ENCODE measurements at regions not wholly inside any gene's neighbourhood (a gene's known extent, or its start where the extent isn't known, plus 50 kb on each side); places are given as distances from the start of the nearest gene placed in this dataset.

- POLR2A ChIA-PET: no interaction called here
- Histone ChIP-seq H3K27ac (ENCODE audit: low read length) (no peak overlapping the region), H3K9me3 (ENCODE audit: control insufficient read depth, insufficient read depth, low read depth, low read length) (no peaks in the 10 kb centered on the region), H3K36me3 (ENCODE audit: control insufficient read depth, insufficient read depth, low read length) (no peaks in the 10 kb centered on the region), H3K4me1 (ENCODE audit: control insufficient read depth, insufficient read depth, low read length) (no peaks in the 10 kb centered on the region), H3K4me3 (ENCODE audit: low read depth in 2 of 2, low read length in 2 of 2) (no peak overlapping the region), H3K27me3 (ENCODE audit: control insufficient read depth, insufficient read depth, low read length) (no peaks in the 10 kb centered on the region)
- CTCF ChIA-PET: no interaction called here
- BruUV-seq (replicated peaks): no TSS peak
- ATAC-seq (no peak), DNase-seq (ENCODE audit: low read depth, low spot score) (no peak)
- TF ChIP-seq TCF7L2 (IDR thresholded peaks at IDR 0.05; ENCODE audit: low read depth, low read length) (no peak), CTCF (IDR thresholded peaks at IDR 0.05) (no peak), POLR2AphosphoS5 (IDR thresholded peaks at IDR 0.05; ENCODE audit: low read depth, low read length) (no peak), SIN3A (IDR thresholded peaks at IDR 0.05; ENCODE audit: borderline replicate concordance, insufficient read depth, low read depth, low read length) (no peak), REST (IDR thresholded peaks at IDR 0.05; ENCODE audit: insufficient read depth in 1 of 2, low read depth in 2 of 2, low read length in 1 of 2) (no peak)
- intact Hi-C loops (cut with micrococcal nuclease; ENCODE audit: unreplicated experiment): no loop called here
- in situ Hi-C loops (cut with HindIII; ENCODE audit: low pct_unique_long_range_greater_than_20kb, low sequenced_read_pairs): no loop called here
Measured at GRCh38 chr3:30069056-30069455, 537.3 kb upstream of the TGFBR2 start.

- CTCF ChIA-PET: no interaction called here
- no peaks in the 10 kb centered on the region for H3K9me3 ChIP-seq (ENCODE audit: control insufficient read depth, insufficient read depth, low read depth, low read length)
- POLR2A ChIA-PET: no interaction called here
- H3K27me3 ChIP-seq (ENCODE audit: control insufficient read depth, insufficient read depth, low read length): no peaks in the 10 kb centered on the region
- intact Hi-C loops (cut with micrococcal nuclease; ENCODE audit: unreplicated experiment) (no loop called here), in situ Hi-C loops (cut with HindIII; ENCODE audit: low pct_unique_long_range_greater_than_20kb, low sequenced_read_pairs) (no loop called here)
- TF ChIP-seq SIN3A (IDR thresholded peaks at IDR 0.05; ENCODE audit: borderline replicate concordance, insufficient read depth, low read depth, low read length): no peak
- no peak for TF ChIP-seq TCF7L2 (IDR thresholded peaks at IDR 0.05; ENCODE audit: low read depth, low read length)
- no peak for TF ChIP-seq CTCF (IDR thresholded peaks at IDR 0.05)
- no peak for TF ChIP-seq REST (IDR thresholded peaks at IDR 0.05; ENCODE audit: insufficient read depth in 1 of 2, low read depth in 2 of 2, low read length in 1 of 2)
- no peak for TF ChIP-seq POLR2AphosphoS5 (IDR thresholded peaks at IDR 0.05; ENCODE audit: low read depth, low read length)
- no peak for DNase-seq (ENCODE audit: low read depth, low spot score)
- BruUV-seq (replicated peaks): no TSS peak
- no peaks in the 10 kb centered on the region for H3K36me3 ChIP-seq (ENCODE audit: control insufficient read depth, insufficient read depth, low read length)
- H3K4me1 ChIP-seq (ENCODE audit: control insufficient read depth, insufficient read depth, low read length): no peaks in the 10 kb centered on the region
- H3K27ac ChIP-seq (ENCODE audit: low read length): no peak overlapping the region
- H3K4me3 ChIP-seq (ENCODE audit: low read depth in 2 of 2, low read length in 2 of 2): no peak overlapping the region
- ATAC-seq: no peak
Measured at GRCh38 chr3:30073040-30073439, 533.4 kb upstream of the TGFBR2 start.

Data from Panc1 (cell line).